Stomach (tissue), 4 donors: ENCODE measurements at regions not wholly inside any gene's neighbourhood (a gene's known extent, or its start where the extent isn't known, plus 50 kb on each side); places are given as distances from the start of the nearest gene placed in this dataset.

Source experiments
- EP300 ChIP-seq: sonication (generic); formaldehyde crosslinking; IDR thresholded peaks from one replicate; pipeline ENCODE4 v1.6.1; 2017; ENCODE audit warnings: antibody characterized with exemption
- POLR2A ChIP-seq, 4 donors: fragments of 450-650 bp; IDR thresholded peaks; one replicate each; pipeline ENCODE4 v1.6.1; 2016; ENCODE audit warnings: antibody characterized with exemption in 4 of 4, control low read depth in 2 of 4, mild to moderate bottlenecking in 1 of 4, moderate library complexity in 1 of 4
- POLR2AphosphoS5 ChIP-seq, 3 donors: sonication (generic); formaldehyde crosslinking; IDR thresholded peaks; one replicate each; pipeline ENCODE4 v1.6.1; 2016; ENCODE audit warnings: antibody characterized with exemption in 3 of 3
- TF ChIP-seq, protein P1 (sequence below), 7 experiments: fragments of 450-650 bp in 4 of 7; fragments of 200-600 bp in 3 of 7; sonication (generic) in 3 of 7; IDR thresholded peaks; one replicate each; pipeline ENCODE4 v1.5.1; 2016 to 2019; ENCODE audit warnings: antibody characterized with exemption in 7 of 7, control low read depth in 2 of 7, mild to moderate bottlenecking in 1 of 7

DNA sequence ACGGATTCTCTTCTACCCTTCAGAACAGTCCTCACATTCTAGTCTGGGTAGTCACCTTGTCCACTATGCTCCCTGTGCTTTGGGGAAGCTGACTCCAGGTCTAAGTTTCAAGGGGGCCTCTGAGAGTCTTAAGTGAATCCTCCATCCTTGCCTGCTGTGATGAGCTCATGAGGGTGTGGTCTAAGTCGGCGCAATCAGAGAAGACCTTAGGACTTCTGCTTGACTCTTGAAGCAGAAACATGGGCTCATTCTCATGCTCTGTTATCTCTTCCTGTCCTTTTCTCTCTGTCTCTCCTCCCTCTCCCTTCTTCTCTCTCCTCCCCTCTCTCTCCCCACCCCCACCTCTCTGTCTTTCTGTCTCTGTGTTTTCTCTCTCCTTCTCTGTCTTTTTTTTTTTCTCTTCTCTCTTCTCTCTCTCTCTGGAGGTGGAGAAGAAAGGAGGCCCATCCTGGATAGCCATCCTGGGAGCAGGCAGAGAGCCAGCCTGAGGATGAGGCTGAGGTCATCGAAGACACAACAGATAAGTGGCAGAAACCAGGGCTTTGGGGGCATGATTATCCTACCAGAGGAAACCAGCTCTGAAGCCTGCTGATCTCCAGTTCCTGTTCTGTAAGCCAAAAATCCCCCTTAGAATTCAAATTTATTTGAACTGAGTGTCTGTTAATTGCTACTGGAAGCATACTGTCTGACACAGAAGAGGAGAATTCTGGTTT lies 245.6 kb downstream of the SIPA1L2 start:
- TF ChIP-seq EP300 (no peak), POLR2A (IDR thresholded peaks at IDR 0.05) (no peak), POLR2AphosphoS5 (IDR thresholded peaks at IDR 0.05) (no peak)
- TF ChIP-seq, protein P1, sequence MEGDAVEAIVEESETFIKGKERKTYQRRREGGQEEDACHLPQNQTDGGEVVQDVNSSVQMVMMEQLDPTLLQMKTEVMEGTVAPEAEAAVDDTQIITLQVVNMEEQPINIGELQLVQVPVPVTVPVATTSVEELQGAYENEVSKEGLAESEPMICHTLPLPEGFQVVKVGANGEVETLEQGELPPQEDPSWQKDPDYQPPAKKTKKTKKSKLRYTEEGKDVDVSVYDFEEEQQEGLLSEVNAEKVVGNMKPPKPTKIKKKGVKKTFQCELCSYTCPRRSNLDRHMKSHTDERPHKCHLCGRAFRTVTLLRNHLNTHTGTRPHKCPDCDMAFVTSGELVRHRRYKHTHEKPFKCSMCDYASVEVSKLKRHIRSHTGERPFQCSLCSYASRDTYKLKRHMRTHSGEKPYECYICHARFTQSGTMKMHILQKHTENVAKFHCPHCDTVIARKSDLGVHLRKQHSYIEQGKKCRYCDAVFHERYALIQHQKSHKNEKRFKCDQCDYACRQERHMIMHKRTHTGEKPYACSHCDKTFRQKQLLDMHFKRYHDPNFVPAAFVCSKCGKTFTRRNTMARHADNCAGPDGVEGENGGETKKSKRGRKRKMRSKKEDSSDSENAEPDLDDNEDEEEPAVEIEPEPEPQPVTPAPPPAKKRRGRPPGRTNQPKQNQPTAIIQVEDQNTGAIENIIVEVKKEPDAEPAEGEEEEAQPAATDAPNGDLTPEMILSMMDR (IDR thresholded peaks at IDR 0.05): no peak
